Activated B cell treated with CpG ODN at 0.5 μM for 24 hours (primary cell): ENCODE measurements at regions not wholly inside any gene's neighbourhood (a gene's known extent, or its start where the extent isn't known, plus 50 kb on each side); places are given as distances from the start of the nearest gene placed in this dataset.
"Not testable (repeated sequence)": the region's sequence is repeated elsewhere in the genome, so short reads cannot be mapped to it uniquely, and the experiment has no call there.

Experiments used
- ATAC-seq: fragments of 200-7000 bp; cut with Tn5 transposase; one replicate; pipeline ENCODE4 v1.10.0; 2021; ENCODE audit warnings: low read depth, mild to moderate bottlenecking, moderate library complexity
- CTCF ChIA-PET: fragments of 350-600 bp; sonication (Branson Sonifier 250); formaldehyde crosslinking; loops from one replicate; lab custom pipeline; 2021; ENCODE audit warnings: antibody characterized with exemption; lab: Charles Lee
- POLR2A ChIA-PET: fragments of 350-600 bp; sonication (Branson Sonifier 250); formaldehyde crosslinking; loops from one replicate; lab custom pipeline; 2021; ENCODE audit warnings: antibody characterized with exemption; lab: Charles Lee
- DNase-seq: peaks from one replicate; pipeline ENCODE4 v3.0.0; 2022
- H3K27ac Mint-ChIP-seq: one replicate; pipeline ENCODE4 v1.8.0; 2020; ENCODE audit warnings: mixed read lengths
- H3K27me3 Mint-ChIP-seq: one replicate; pipeline ENCODE4 v1.8.0; 2021; ENCODE audit warnings: mixed read lengths
- H3K36me3 Mint-ChIP-seq: one replicate; pipeline ENCODE4 v1.8.0; 2021; ENCODE audit warnings: low read depth, mixed read lengths
- H3K4me1 Mint-ChIP-seq: one replicate; pipeline ENCODE4 v1.8.0; 2021; ENCODE audit warnings: mixed read lengths
- H3K4me3 Mint-ChIP-seq: one replicate; pipeline ENCODE4 v1.8.0; 2020; ENCODE audit warnings: mild to moderate bottlenecking, mixed read lengths
- H3K9me3 Mint-ChIP-seq: one replicate; pipeline ENCODE4 v1.8.0; 2020; ENCODE audit warnings: mixed read lengths
- CTCF ChIP-seq: fragments of 200-600 bp; IDR thresholded peaks from one replicate; pipeline ENCODE4 v1.8.0; 2022; ENCODE audit warnings: antibody characterized with exemption, mild to moderate bottlenecking
- intact Hi-C: fragments of 100-400 bp; cut with micrococcal nuclease; formaldehyde crosslinking; loops from one replicate; pipeline ENCODE4 v1.15.1; 2024

- H3K36me3 Mint-ChIP-seq = no peaks in the 10 kb centered on the region
- H3K4me3 Mint-ChIP-seq = no peak overlapping the region
- H3K27me3 Mint-ChIP-seq = no peaks in the 10 kb centered on the region
- no peak for DNase-seq
- no peak for ATAC-seq
- no peak for TF ChIP-seq CTCF
- H3K4me1 Mint-ChIP-seq = no peaks in the 10 kb centered on the region
- POLR2A ChIA-PET = no interaction called here
- CTCF ChIA-PET = no interaction called here
- peaks cover 2% of the 10 kb centered on the region for H3K9me3 Mint-ChIP-seq
- intact Hi-C loops = no loop called here
- H3K27ac Mint-ChIP-seq = no peak overlapping the region
Observed at GRCh38 chr13:62747152-62747551, 1331.5 kb upstream of the PCDH20 start.

GRCh38 chr13:62729746-62730145 lies 1314.1 kb upstream of the PCDH20 start:
- H3K9me3 Mint-ChIP-seq = peaks cover 11% of the 10 kb centered on the region
- CTCF ChIA-PET, H3K36me3 Mint-ChIP-seq, DNase-seq, H3K4me3 Mint-ChIP-seq, H3K27ac Mint-ChIP-seq, POLR2A ChIA-PET, ATAC-seq, H3K27me3 Mint-ChIP-seq, intact Hi-C loops, H3K4me1 Mint-ChIP-seq: not testable (repeated sequence)

GRCh38 chr13:62721893-62722292 lies 1306.2 kb upstream of the PCDH20 start:
- H3K4me3 Mint-ChIP-seq = no peak overlapping the region
- no peak for DNase-seq
- no peak for TF ChIP-seq CTCF
- intact Hi-C loops = no loop called here
- peaks cover 5% of the 10 kb centered on the region for H3K9me3 Mint-ChIP-seq
- no peak for ATAC-seq
- ChIA-PET CTCF (no interaction called here), POLR2A (no interaction called here)
- H3K27ac Mint-ChIP-seq = no peak overlapping the region
- no peaks in the 10 kb centered on the region for H3K27me3 Mint-ChIP-seq
- no peaks in the 10 kb centered on the region for H3K4me1 Mint-ChIP-seq
- no peaks in the 10 kb centered on the region for H3K36me3 Mint-ChIP-seq

- H3K36me3 Mint-ChIP-seq, intact Hi-C loops, ATAC-seq, CTCF ChIA-PET, H3K27me3 Mint-ChIP-seq, H3K27ac Mint-ChIP-seq, H3K9me3 Mint-ChIP-seq, POLR2A ChIA-PET, DNase-seq, H3K4me1 Mint-ChIP-seq, H3K4me3 Mint-ChIP-seq: not testable (repeated sequence)
Observed at GRCh38 chr13:62711948-62712347, 1296.3 kb upstream of the PCDH20 start.

- TF ChIP-seq CTCF = no peak
- Mint-ChIP-seq H3K36me3 (no peaks in the 10 kb centered on the region), H3K4me1 (no peaks in the 10 kb centered on the region), H3K27me3 (no peaks in the 10 kb centered on the region), H3K9me3 (peaks cover 7% of the 10 kb centered on the region), H3K27ac (no peak overlapping the region), H3K4me3 (no peak overlapping the region)
- CTCF ChIA-PET = no interaction called here
- DNase-seq (no peak), ATAC-seq (no peak)
- POLR2A ChIA-PET = no interaction called here
- intact Hi-C loops = no loop called here
Observed at GRCh38 chr13:62710787-62711186, 1295.1 kb upstream of the PCDH20 start.

GRCh38 chr13:62706048-62706447 lies 1290.4 kb upstream of the PCDH20 start:
- H3K27me3 Mint-ChIP-seq = no peaks in the 10 kb centered on the region
- intact Hi-C loops = no loop called here
- H3K27ac Mint-ChIP-seq = no peak overlapping the region
- ChIA-PET POLR2A (no interaction called here), CTCF (no interaction called here)
- DNase-seq (no peak), ATAC-seq (no peak)
- peaks cover 5% of the 10 kb centered on the region for H3K9me3 Mint-ChIP-seq
- no peaks in the 10 kb centered on the region for H3K4me1 Mint-ChIP-seq
- no peaks in the 10 kb centered on the region for H3K36me3 Mint-ChIP-seq
- no peak for TF ChIP-seq CTCF
- H3K4me3 Mint-ChIP-seq = no peak overlapping the region
